ENCODE measurements at regions not wholly inside any gene's neighbourhood (a gene's known extent, or its start where the extent isn't known, plus 50 kb on each side); places are given as distances from the start of the nearest gene placed in this dataset.

GRCh38 chr21:27277110-27277509 is 310.2 kb upstream of the ADAMTS5 start:
- no peak for TF ChIP-seq POLR2AphosphoS5 (IDR thresholded peaks at IDR 0.05)
- TF ChIP-seq, protein P1, sequence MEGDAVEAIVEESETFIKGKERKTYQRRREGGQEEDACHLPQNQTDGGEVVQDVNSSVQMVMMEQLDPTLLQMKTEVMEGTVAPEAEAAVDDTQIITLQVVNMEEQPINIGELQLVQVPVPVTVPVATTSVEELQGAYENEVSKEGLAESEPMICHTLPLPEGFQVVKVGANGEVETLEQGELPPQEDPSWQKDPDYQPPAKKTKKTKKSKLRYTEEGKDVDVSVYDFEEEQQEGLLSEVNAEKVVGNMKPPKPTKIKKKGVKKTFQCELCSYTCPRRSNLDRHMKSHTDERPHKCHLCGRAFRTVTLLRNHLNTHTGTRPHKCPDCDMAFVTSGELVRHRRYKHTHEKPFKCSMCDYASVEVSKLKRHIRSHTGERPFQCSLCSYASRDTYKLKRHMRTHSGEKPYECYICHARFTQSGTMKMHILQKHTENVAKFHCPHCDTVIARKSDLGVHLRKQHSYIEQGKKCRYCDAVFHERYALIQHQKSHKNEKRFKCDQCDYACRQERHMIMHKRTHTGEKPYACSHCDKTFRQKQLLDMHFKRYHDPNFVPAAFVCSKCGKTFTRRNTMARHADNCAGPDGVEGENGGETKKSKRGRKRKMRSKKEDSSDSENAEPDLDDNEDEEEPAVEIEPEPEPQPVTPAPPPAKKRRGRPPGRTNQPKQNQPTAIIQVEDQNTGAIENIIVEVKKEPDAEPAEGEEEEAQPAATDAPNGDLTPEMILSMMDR (IDR thresholded peaks at IDR 0.05), result no peak
- TF ChIP-seq EP300 (IDR thresholded peaks at IDR 0.05), result no peak
- TF ChIP-seq POLR2A (IDR thresholded peaks at IDR 0.05), result no peak
